SU-DHL-6 (cell line): ENCODE measurements at regions not wholly inside any gene's neighbourhood (a gene's known extent, or its start where the extent isn't known, plus 50 kb on each side); places are given as distances from the start of the nearest gene placed in this dataset.

Source experiments
- CTCF ChIP-seq: fragments of 200-600 bp; sonication (generic); IDR thresholded peaks from one replicate; pipeline ENCODE4 v1.5.1; 2017; ENCODE audit warnings: antibody characterized with exemption, mild to moderate bottlenecking, low read length, moderate library complexity; ENCODE audit not compliant: insufficient read depth, poor library complexity, severe bottlenecking
- EZH2phosphoT487 ChIP-seq: fragments of 200-600 bp; sonication (generic), shearing (Covaris generic); conservative IDR thresholded peaks from 2 replicates; pipeline ENCODE4 v1.6.1; 2018; ENCODE audit warnings: mild to moderate bottlenecking, antibody characterized with exemption, low read length, moderate library complexity, mixed read lengths

GRCh38 chr4:24731448-24731847 is 63.9 kb upstream of the SOD3 start:
- no peak for TF ChIP-seq CTCF
- TF ChIP-seq EZH2phosphoT487, result no peak
